PFSK-1 (cell line): ENCODE measurements at regions not wholly inside any gene's neighbourhood (a gene's known extent, or its start where the extent isn't known, plus 50 kb on each side); places are given as distances from the start of the nearest gene placed in this dataset.

Experiments used
- POLR2AphosphoS5 ChIP-seq: IDR thresholded peaks from 2 replicates; pipeline ENCODE4 v1.6.1; 2012; ENCODE audit warnings: low read depth, mild to moderate bottlenecking, control low read depth, low read length, moderate library complexity
- REST ChIP-seq, 2 experiments: IDR thresholded peaks; 2 replicates each; pipeline versions ENCODE4 v1.6.1 to v1.8.0; 2011 to 2012; ENCODE audit warnings: low read depth in 2 of 2, low read length in 2 of 2, control low read depth in 1 of 2, inconsistent platforms in 1 of 2, mild to moderate bottlenecking in 1 of 2, moderate library complexity in 1 of 2; ENCODE audit not compliant: insufficient read depth in 1 of 2

- TF ChIP-seq REST (IDR thresholded peaks at IDR 0.05; ENCODE audit: insufficient read depth in 1 of 2, low read depth in 2 of 2, low read length in 2 of 2) (no peak), POLR2AphosphoS5 (no peak)
Measured at GRCh38 chr3:64935971-64936370, 248.2 kb upstream of the ADAMTS9 start.
